OCI-LY3 (cell line): ENCODE measurements at regions not wholly inside any gene's neighbourhood (a gene's known extent, or its start where the extent isn't known, plus 50 kb on each side); places are given as distances from the start of the nearest gene placed in this dataset.

Experiments used
- H2AFZ ChIP-seq: fragments of 200-600, 300-600 bp; shearing (Covaris generic); 2 replicates; pipeline ENCODE4 v1.6.0; 2014; ENCODE audit warnings: antibody characterized with exemption, low read depth, low read length
- H3K27ac ChIP-seq: fragments of 200-600, 300-600 bp; sonication (generic); 2 replicates; pipeline ENCODE4 v1.5.1; 2014; ENCODE audit warnings: mild to moderate bottlenecking, low read length, moderate library complexity, mixed read lengths
- H3K27me3 ChIP-seq: fragments of 200-600, 300-600 bp; sonication (generic); 2 replicates; pipeline ENCODE4 v1.6.1; 2014; ENCODE audit warnings: low read depth, low read length, mixed read lengths
- H3K36me3 ChIP-seq: fragments of 200-600, 300-600 bp; sonication (generic); replicated peaks from 2 replicates; pipeline ENCODE3; 2014; ENCODE audit warnings: low read depth, low read length, mixed read lengths
- H3K4me1 ChIP-seq: fragments of 300-600, 200-600 bp; sonication (generic); 2 replicates; pipeline ENCODE4 v1.6.1; 2014; ENCODE audit warnings: low read length, mixed read lengths
- H3K4me2 ChIP-seq: fragments of 200-600, 300-600 bp; sonication (generic); 2 replicates; pipeline ENCODE4 v1.6.1; 2014; ENCODE audit warnings: low read length, mixed read lengths
- H3K4me3 ChIP-seq: fragments of 300-600, 200-600 bp; sonication (generic); 2 replicates; pipeline ENCODE4 v1.5.1; 2014; ENCODE audit warnings: antibody characterized with exemption, mild to moderate bottlenecking, low read length, moderate library complexity
- H3K79me2 ChIP-seq: fragments of 300-600, 200-600 bp; shearing (Covaris generic); 2 replicates; pipeline ENCODE4 v1.6.1; 2014; ENCODE audit warnings: mild to moderate bottlenecking, low read length, mixed read lengths
- H3K9ac ChIP-seq: fragments of 300-600, 200-600 bp; shearing (Covaris generic); 2 replicates; pipeline ENCODE4 v1.6.0; 2014; ENCODE audit warnings: mild to moderate bottlenecking, low read length, moderate library complexity
- H3K9me3 ChIP-seq: fragments of 200-600, 300-600 bp; shearing (Covaris generic); 2 replicates; pipeline ENCODE4 v1.6.1; 2014; ENCODE audit warnings: low read length, mixed read lengths; ENCODE audit not compliant: insufficient read depth
- H4K20me1 ChIP-seq: fragments of 200-600, 300-600 bp; sonication (generic); 2 replicates; pipeline ENCODE4 v1.6.1; 2016; ENCODE audit warnings: low read length, mixed read lengths; ENCODE audit not compliant: insufficient read depth
- CTCF ChIP-seq: fragments of 200-600, 300-600 bp; sonication (generic); IDR thresholded peaks from 2 replicates; pipeline ENCODE4 v1.5.1; 2014; ENCODE audit warnings: antibody characterized with exemption, low read length, low read depth
- EZH2phosphoT487 ChIP-seq: fragments of 200-600 bp; shearing (Covaris generic); IDR thresholded peaks from 2 replicates; pipeline ENCODE4 v1.6.1; 2018; ENCODE audit warnings: antibody characterized with exemption, mixed run types, low read depth

- no peak overlapping the region for H3K27ac ChIP-seq
- H3K4me2 ChIP-seq: no peak overlapping the region
Measured at GRCh38 chr6:140921366-140922226, 1211.1 kb upstream of the GJE1 start.

GRCh38 chr6:140917911-140918310, 1214.8 kb upstream of the GJE1 start:
- no peaks in the 10 kb centered on the region for H3K27me3 ChIP-seq

More at GRCh38 chr6:140921366-140922226, 1211.1 kb upstream of the GJE1 start:
- peak; percentile 72 for TF ChIP-seq CTCF
- TF ChIP-seq EZH2phosphoT487: no peak
- H3K9ac ChIP-seq: no peak overlapping the region
- H3K27me3 ChIP-seq: no peaks in the 10 kb centered on the region
- no peaks in the 10 kb centered on the region for H4K20me1 ChIP-seq
- no peaks in the 10 kb centered on the region for H3K9me3 ChIP-seq
- H3K4me1 ChIP-seq: no peaks in the 10 kb centered on the region
- no peaks in the 10 kb centered on the region for H3K36me3 ChIP-seq
- H2AFZ ChIP-seq: no peak overlapping the region
- H3K4me3 ChIP-seq: no peak overlapping the region
- H3K79me2 ChIP-seq: no peaks in the 10 kb centered on the region

GRCh38 chr6:140915551-140915950, 1217.2 kb upstream of the GJE1 start:
- H3K4me2 ChIP-seq: no peak overlapping the region
- no peaks in the 10 kb centered on the region for H3K36me3 ChIP-seq
- H3K4me3 ChIP-seq: no peak overlapping the region
- H2AFZ ChIP-seq: no peak overlapping the region
- no peak overlapping the region for H3K27ac ChIP-seq
- H3K4me1 ChIP-seq: no peaks in the 10 kb centered on the region
- no peak for TF ChIP-seq CTCF
- no peak for TF ChIP-seq EZH2phosphoT487
- H3K27me3 ChIP-seq: no peaks in the 10 kb centered on the region
- H4K20me1 ChIP-seq: no peaks in the 10 kb centered on the region
- no peaks in the 10 kb centered on the region for H3K9me3 ChIP-seq
- H3K9ac ChIP-seq: no peak overlapping the region
- H3K79me2 ChIP-seq: no peaks in the 10 kb centered on the region

More at GRCh38 chr6:140917911-140918310, 1214.8 kb upstream of the GJE1 start:
- Histone ChIP-seq H3K4me3 (no peak overlapping the region), H3K9ac (no peak overlapping the region), H4K20me1 (no peaks in the 10 kb centered on the region), H2AFZ (no peak overlapping the region), H3K4me2 (no peak overlapping the region), H3K4me1 (no peaks in the 10 kb centered on the region), H3K79me2 (no peaks in the 10 kb centered on the region), H3K36me3 (no peaks in the 10 kb centered on the region), H3K27ac (no peak overlapping the region), H3K9me3 (no peaks in the 10 kb centered on the region)
- TF ChIP-seq EZH2phosphoT487 (no peak), CTCF (no peak)

- Histone ChIP-seq H3K36me3 (no peaks in the 10 kb centered on the region), H3K4me2 (no peak overlapping the region), H4K20me1 (no peaks in the 10 kb centered on the region), H3K9me3 (no peaks in the 10 kb centered on the region), H3K4me1 (no peaks in the 10 kb centered on the region), H2AFZ (no peak overlapping the region), H3K79me2 (no peaks in the 10 kb centered on the region), H3K4me3 (no peak overlapping the region), H3K27ac (no peak overlapping the region), H3K27me3 (no peaks in the 10 kb centered on the region), H3K9ac (no peak overlapping the region)
- no peak for TF ChIP-seq EZH2phosphoT487
- no peak for TF ChIP-seq CTCF
Measured at GRCh38 chr6:140915103-140915502, 1217.6 kb upstream of the GJE1 start.
